Mesothelial cell of epicardium (in vitro differentiated cells): ENCODE measurements at regions not wholly inside any gene's neighbourhood (a gene's known extent, or its start where the extent isn't known, plus 50 kb on each side); places are given as distances from the start of the nearest gene placed in this dataset.

Source experiments
- DNase-seq, 2 experiments: peaks; one replicate each; pipeline ENCODE4 v3.0.0; 2021; ENCODE audit warnings: low spot score in 2 of 2; ENCODE audit not compliant: unreplicated experiment in 2 of 2
- H3K27ac Mint-ChIP-seq: 2 replicates; pipeline ENCODE4 v1.8.0; 2021; ENCODE audit warnings: mixed read lengths
- H3K27me3 Mint-ChIP-seq: 2 replicates; pipeline ENCODE4 v1.8.0; 2021; ENCODE audit warnings: low read depth, mixed read lengths
- H3K36me3 Mint-ChIP-seq: 2 replicates; pipeline ENCODE4 v1.8.0; 2021; ENCODE audit warnings: mixed read lengths
- H3K4me1 Mint-ChIP-seq: 2 replicates; pipeline ENCODE4 v1.8.0; 2021; ENCODE audit warnings: mixed read lengths
- H3K4me3 Mint-ChIP-seq: 2 replicates; pipeline ENCODE4 v1.8.0; 2021; ENCODE audit warnings: mild to moderate bottlenecking, moderate library complexity, mixed read lengths
- H3K9me3 Mint-ChIP-seq: 2 replicates; pipeline ENCODE4 v1.8.0; 2021; ENCODE audit warnings: mixed read lengths
- TF ChIP-seq, protein P1 (sequence below): fragments of 200-600 bp; sonication (generic); IDR thresholded peaks from one replicate; pipeline ENCODE4 v1.5.0; 2021; ENCODE audit warnings: antibody characterized with exemption; ENCODE audit not compliant: unreplicated experiment

DNA sequence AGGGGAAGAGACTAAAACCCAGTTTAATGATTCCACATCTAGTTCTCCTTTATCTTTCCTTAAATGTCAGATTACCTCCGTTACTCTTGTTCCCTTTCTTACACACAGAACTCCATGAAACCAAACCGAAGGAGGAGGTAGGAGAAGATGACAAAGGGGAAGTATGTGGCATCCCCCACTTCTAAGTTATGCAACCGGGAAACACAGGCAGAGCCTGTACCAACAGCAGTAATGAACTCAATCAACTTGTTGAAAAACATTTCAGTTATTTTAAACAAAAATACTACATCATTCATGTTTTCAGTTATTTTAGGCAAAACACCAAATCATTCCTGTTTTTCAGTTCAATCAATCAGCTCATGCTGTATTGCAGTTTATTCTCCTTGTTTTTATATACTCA lies 101.8 kb downstream of the PCSK1 start:
- TF ChIP-seq, protein P1, sequence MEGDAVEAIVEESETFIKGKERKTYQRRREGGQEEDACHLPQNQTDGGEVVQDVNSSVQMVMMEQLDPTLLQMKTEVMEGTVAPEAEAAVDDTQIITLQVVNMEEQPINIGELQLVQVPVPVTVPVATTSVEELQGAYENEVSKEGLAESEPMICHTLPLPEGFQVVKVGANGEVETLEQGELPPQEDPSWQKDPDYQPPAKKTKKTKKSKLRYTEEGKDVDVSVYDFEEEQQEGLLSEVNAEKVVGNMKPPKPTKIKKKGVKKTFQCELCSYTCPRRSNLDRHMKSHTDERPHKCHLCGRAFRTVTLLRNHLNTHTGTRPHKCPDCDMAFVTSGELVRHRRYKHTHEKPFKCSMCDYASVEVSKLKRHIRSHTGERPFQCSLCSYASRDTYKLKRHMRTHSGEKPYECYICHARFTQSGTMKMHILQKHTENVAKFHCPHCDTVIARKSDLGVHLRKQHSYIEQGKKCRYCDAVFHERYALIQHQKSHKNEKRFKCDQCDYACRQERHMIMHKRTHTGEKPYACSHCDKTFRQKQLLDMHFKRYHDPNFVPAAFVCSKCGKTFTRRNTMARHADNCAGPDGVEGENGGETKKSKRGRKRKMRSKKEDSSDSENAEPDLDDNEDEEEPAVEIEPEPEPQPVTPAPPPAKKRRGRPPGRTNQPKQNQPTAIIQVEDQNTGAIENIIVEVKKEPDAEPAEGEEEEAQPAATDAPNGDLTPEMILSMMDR, result no peak
- Mint-ChIP-seq H3K36me3 (no peaks in the 10 kb centered on the region), H3K27ac (no peak overlapping the region), H3K4me1 (peaks cover 17% of the 10 kb centered on the region), H3K9me3 (peaks cover under 1% of the 10 kb centered on the region), H3K4me3 (no peak overlapping the region), H3K27me3 (no peaks in the 10 kb centered on the region)
- no peak for DNase-seq

DNA sequence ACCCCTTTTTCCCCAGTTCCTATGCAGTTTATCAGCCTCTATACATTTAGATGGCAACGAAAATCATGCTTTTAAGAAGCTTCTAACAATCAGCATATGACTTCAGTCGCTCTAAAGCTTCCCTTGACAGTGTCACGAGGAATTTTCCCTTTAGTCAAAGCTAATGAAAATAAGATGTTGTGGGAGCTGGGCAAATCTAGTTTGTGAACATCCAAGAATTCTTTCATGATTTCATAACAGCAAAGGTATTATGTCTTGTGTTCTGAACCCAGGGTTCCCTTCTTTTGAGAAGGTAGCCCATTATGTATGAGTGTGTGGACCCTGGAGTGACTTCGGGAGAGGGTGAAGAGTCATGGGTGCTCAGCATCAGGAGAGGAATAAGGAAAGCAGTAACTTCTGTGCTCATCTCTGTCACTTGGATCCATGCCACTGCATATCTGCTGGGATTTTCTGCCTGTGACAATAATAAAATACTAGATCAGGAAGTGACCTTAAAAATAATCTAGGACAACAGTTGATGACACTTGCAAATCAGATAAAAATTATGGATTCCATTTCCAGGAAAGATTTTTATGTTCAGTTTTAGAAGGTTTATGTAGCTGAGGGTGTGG lies 102.4 kb downstream of the PCSK1 start:
- peaks cover 17% of the 10 kb centered on the region for H3K4me1 Mint-ChIP-seq
- TF ChIP-seq, protein P1, result no peak
- H3K9me3 Mint-ChIP-seq, result peaks cover 5% of the 10 kb centered on the region
- no peak overlapping the region for H3K27ac Mint-ChIP-seq
- no peak for DNase-seq
- no peaks in the 10 kb centered on the region for H3K36me3 Mint-ChIP-seq
- no peak overlapping the region for H3K4me3 Mint-ChIP-seq
- no peaks in the 10 kb centered on the region for H3K27me3 Mint-ChIP-seq

DNA sequence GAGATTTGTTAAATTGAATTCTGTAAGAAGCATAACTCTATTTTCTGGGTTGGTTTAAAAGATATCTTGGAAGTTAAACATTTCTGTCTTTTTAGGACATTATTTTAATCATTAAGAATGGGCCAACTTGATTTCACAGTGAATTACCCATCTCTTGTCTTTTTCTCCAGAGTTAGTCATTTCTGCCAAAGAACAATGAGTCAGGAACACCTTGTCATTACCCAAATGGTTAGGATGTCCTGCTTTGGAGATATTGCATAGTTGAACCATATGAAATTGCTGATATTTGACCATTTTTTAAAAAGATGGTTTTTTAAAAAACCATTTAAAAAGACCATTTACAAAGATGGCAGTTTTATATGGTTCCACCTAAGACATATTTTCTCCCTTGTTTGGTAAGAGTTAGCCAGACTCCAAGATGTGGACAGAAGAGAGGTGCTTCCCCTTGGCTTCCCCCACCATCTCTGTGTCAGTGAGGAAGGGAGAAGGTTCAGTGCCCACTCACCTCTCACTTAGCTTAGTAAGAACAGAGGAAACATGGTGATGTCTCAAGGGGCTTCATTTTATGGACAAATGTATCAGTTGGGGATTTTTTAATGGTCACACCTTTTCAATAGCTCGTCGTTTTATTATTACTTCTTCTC lies 103.0 kb downstream of the PCSK1 start:
- no peak overlapping the region for H3K4me3 Mint-ChIP-seq
- no peaks in the 10 kb centered on the region for H3K27me3 Mint-ChIP-seq
- no peaks in the 10 kb centered on the region for H3K36me3 Mint-ChIP-seq
- no peak for DNase-seq
- peaks cover 5% of the 10 kb centered on the region for H3K9me3 Mint-ChIP-seq
- H3K27ac Mint-ChIP-seq, result no peak overlapping the region
- peaks cover 17% of the 10 kb centered on the region for H3K4me1 Mint-ChIP-seq
- TF ChIP-seq, protein P1, result no peak

- H3K36me3 Mint-ChIP-seq, result no peaks in the 10 kb centered on the region
- DNase-seq, result no peak
- H3K27ac Mint-ChIP-seq, result no peak overlapping the region
- TF ChIP-seq, protein P1, result no peak
- peaks cover 5% of the 10 kb centered on the region for H3K9me3 Mint-ChIP-seq
- peaks cover 17% of the 10 kb centered on the region for H3K4me1 Mint-ChIP-seq
- no peaks in the 10 kb centered on the region for H3K27me3 Mint-ChIP-seq
- no peak overlapping the region for H3K4me3 Mint-ChIP-seq
Observed at GRCh38 chr5:96329289-96329688, 103.8 kb downstream of the PCSK1 start.

DNA sequence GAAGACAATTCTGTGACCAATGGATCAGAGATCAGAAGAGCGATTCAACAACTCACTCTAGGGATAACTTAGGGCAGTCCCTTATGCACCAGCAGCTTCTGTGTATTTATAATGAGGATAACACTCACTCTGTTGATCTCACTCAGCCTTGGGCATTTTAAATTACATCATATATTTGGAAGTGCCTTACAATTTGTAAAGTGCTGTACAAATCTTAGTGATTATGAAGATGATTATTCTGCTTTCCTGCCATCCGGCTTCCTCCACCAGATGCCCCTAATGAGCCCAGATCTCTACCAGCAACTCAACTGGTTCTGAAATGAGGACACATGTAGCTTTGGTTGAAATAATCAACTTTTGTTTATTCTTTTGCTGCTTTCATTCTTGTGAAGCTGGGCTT lies 105.3 kb downstream of the PCSK1 start:
- H3K9me3 Mint-ChIP-seq, result peaks cover 5% of the 10 kb centered on the region
- peaks cover 17% of the 10 kb centered on the region for H3K4me1 Mint-ChIP-seq
- H3K36me3 Mint-ChIP-seq, result no peaks in the 10 kb centered on the region
- TF ChIP-seq, protein P1, result no peak
- no peak overlapping the region for H3K27ac Mint-ChIP-seq
- H3K4me3 Mint-ChIP-seq, result no peak overlapping the region
- H3K27me3 Mint-ChIP-seq, result no peaks in the 10 kb centered on the region
- DNase-seq, result no peak

DNA sequence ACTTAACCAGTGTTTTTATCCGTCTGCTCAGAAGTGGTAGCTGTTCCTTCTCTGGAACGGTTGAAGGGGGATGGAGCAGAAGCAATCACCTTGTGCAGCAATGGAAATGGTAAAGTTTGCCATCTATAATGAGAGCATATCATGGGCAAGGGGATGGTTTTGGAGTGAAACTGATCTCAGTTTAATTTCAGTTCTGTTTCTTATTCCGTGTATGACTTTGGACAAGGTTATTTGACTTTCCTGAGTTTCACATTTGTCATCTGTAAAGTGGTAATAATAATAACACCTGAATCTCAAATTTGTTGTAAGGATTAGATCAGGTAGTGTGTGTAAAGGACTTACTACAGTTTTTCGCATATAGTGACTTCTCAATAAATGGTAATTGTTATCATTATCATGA lies 106.1 kb downstream of the PCSK1 start:
- Mint-ChIP-seq H3K36me3 (no peaks in the 10 kb centered on the region), H3K9me3 (peaks cover 5% of the 10 kb centered on the region), H3K27me3 (no peaks in the 10 kb centered on the region), H3K27ac (no peak overlapping the region), H3K4me3 (no peak overlapping the region), H3K4me1 (peaks cover 15% of the 10 kb centered on the region)
- no peak for DNase-seq
- TF ChIP-seq, protein P1, result no peak
